DND-41 (cell line): ENCODE measurements at regions not wholly inside any gene's neighbourhood (a gene's known extent, or its start where the extent isn't known, plus 50 kb on each side); places are given as distances from the start of the nearest gene placed in this dataset.

Source experiments
- ATAC-seq: fragments of 200-7000 bp; cut with Tn5 transposase; 3 replicates; pipeline ENCODE4 v1.9.1; 2021; ENCODE audit warnings: low read depth; ENCODE audit not compliant: insufficient read depth
- DNase-seq: peaks from one replicate; pipeline ENCODE4 v3.0.0-alpha.2; 2020
- H2AFZ ChIP-seq: 2 replicates; pipeline ENCODE4 v1.6.0; 2012; ENCODE audit warnings: low read depth, low read length
- H3K27ac ChIP-seq: 2 replicates; pipeline ENCODE4 v1.5.1; 2012; ENCODE audit warnings: low read length, inconsistent platforms
- H3K27me3 ChIP-seq: fragments of 200-600 bp; sonication (generic); 2 replicates; pipeline ENCODE4 v1.6.0; 2012; ENCODE audit warnings: low read length, mild to moderate bottlenecking, inconsistent platforms; ENCODE audit not compliant: insufficient read depth, poor library complexity
- H3K36me3 ChIP-seq: 2 replicates; pipeline ENCODE4 v1.5.1; 2012; ENCODE audit warnings: low read length, inconsistent platforms; ENCODE audit not compliant: insufficient read depth
- H3K4me1 ChIP-seq: 2 replicates; pipeline ENCODE4 v1.5.1; 2012; ENCODE audit warnings: mild to moderate bottlenecking, low read length; ENCODE audit not compliant: insufficient read depth
- H3K4me2 ChIP-seq: 2 replicates; pipeline ENCODE4 v1.6.0; 2012; ENCODE audit warnings: mild to moderate bottlenecking, moderate library complexity, low read length, inconsistent platforms; ENCODE audit not compliant: insufficient read depth
- H3K4me3 ChIP-seq, 2 experiments: fragments of 200-600 bp in 1 of 2; shearing (Covaris generic) in 1 of 2; 2 replicates each; pipeline ENCODE4 v1.5.1; 2012 to 2016; ENCODE audit warnings: inconsistent platforms in 2 of 2, low read length in 2 of 2, mild to moderate bottlenecking in 2 of 2, low read depth in 1 of 2, moderate library complexity in 1 of 2
- H3K79me2 ChIP-seq: 2 replicates; pipeline ENCODE4 v1.6.0; 2012; ENCODE audit warnings: low read length, inconsistent platforms; ENCODE audit not compliant: insufficient read depth
- H3K9ac ChIP-seq: 2 replicates; pipeline ENCODE4 v1.6.0; 2012; ENCODE audit warnings: low read depth, mild to moderate bottlenecking, inconsistent platforms, low read length, moderate library complexity
- H3K9me3 ChIP-seq: 2 replicates; pipeline ENCODE4 v1.5.1; 2012; ENCODE audit warnings: low read length, moderate library complexity, mild to moderate bottlenecking, inconsistent platforms; ENCODE audit not compliant: insufficient read depth, severe bottlenecking
- H4K20me1 ChIP-seq: 2 replicates; pipeline ENCODE4 v1.6.0; 2012; ENCODE audit warnings: low read length; ENCODE audit not compliant: insufficient read depth
- CTCF ChIP-seq: IDR thresholded peaks from 2 replicates; pipeline ENCODE4 v1.5.1; 2012; ENCODE audit warnings: borderline replicate concordance, low read length, moderate library complexity, mild to moderate bottlenecking; ENCODE audit not compliant: poor library complexity, severe bottlenecking; ENCODE audit errors: extremely low read depth
- EZH2 ChIP-seq: IDR thresholded peaks from 3 replicates; pipeline ENCODE4 v1.6.1; 2012; ENCODE audit warnings: borderline replicate concordance, low read depth, mild to moderate bottlenecking, moderate library complexity, low read length, inconsistent platforms; ENCODE audit not compliant: severe bottlenecking

GRCh38 chr5:125492977-125493376 lies 746.5 kb upstream of the ZNF608 start:
- H3K27me3 ChIP-seq: no peaks in the 10 kb centered on the region
- no peak overlapping the region for H3K4me2 ChIP-seq
- no peaks in the 10 kb centered on the region for H4K20me1 ChIP-seq
- H3K79me2 ChIP-seq: no peaks in the 10 kb centered on the region
- no peak for ATAC-seq
- no peaks in the 10 kb centered on the region for H3K36me3 ChIP-seq
- DNase-seq: no peak
- no peak overlapping the region for H3K9ac ChIP-seq
- no peak overlapping the region for H2AFZ ChIP-seq
- TF ChIP-seq CTCF (no peak), EZH2 (no peak)
- H3K9me3 ChIP-seq: no peaks in the 10 kb centered on the region
- H3K27ac ChIP-seq: no peak overlapping the region
- H3K4me3 ChIP-seq: no peak overlapping the region
- no peaks in the 10 kb centered on the region for H3K4me1 ChIP-seq

- no peaks in the 10 kb centered on the region for H4K20me1 ChIP-seq
- no peak for ATAC-seq
- no peaks in the 10 kb centered on the region for H3K36me3 ChIP-seq
- no peak overlapping the region for H3K4me2 ChIP-seq
- no peak overlapping the region for H2AFZ ChIP-seq
- no peak for DNase-seq
- H3K9me3 ChIP-seq: no peaks in the 10 kb centered on the region
- H3K27me3 ChIP-seq: no peaks in the 10 kb centered on the region
- H3K79me2 ChIP-seq: no peaks in the 10 kb centered on the region
- no peak overlapping the region for H3K9ac ChIP-seq
- H3K4me3 ChIP-seq: no peak overlapping the region
- TF ChIP-seq CTCF: no peak
- no peak for TF ChIP-seq EZH2
- no peaks in the 10 kb centered on the region for H3K4me1 ChIP-seq
- H3K27ac ChIP-seq: no peak overlapping the region
Measured at GRCh38 chr5:125496393-125496792, 750.0 kb upstream of the ZNF608 start.

GRCh38 chr5:125497651-125498050 lies 751.2 kb upstream of the ZNF608 start:
- H3K36me3 ChIP-seq: no peaks in the 10 kb centered on the region
- H3K4me1 ChIP-seq: no peaks in the 10 kb centered on the region
- H3K4me3 ChIP-seq: no peak overlapping the region
- H3K27me3 ChIP-seq: no peaks in the 10 kb centered on the region
- no peak overlapping the region for H3K4me2 ChIP-seq
- no peak for DNase-seq
- no peaks in the 10 kb centered on the region for H4K20me1 ChIP-seq
- TF ChIP-seq CTCF: no peak
- TF ChIP-seq EZH2: no peak
- no peak overlapping the region for H3K27ac ChIP-seq
- H3K9me3 ChIP-seq: no peaks in the 10 kb centered on the region
- no peaks in the 10 kb centered on the region for H3K79me2 ChIP-seq
- H3K9ac ChIP-seq: no peak overlapping the region
- no peak overlapping the region for H2AFZ ChIP-seq
- ATAC-seq: no peak

- no peak for DNase-seq
- no peak overlapping the region for H3K9ac ChIP-seq
- H3K79me2 ChIP-seq: no peaks in the 10 kb centered on the region
- no peaks in the 10 kb centered on the region for H3K4me1 ChIP-seq
- no peak overlapping the region for H3K4me2 ChIP-seq
- no peaks in the 10 kb centered on the region for H3K9me3 ChIP-seq
- no peak overlapping the region for H2AFZ ChIP-seq
- no peak overlapping the region for H3K4me3 ChIP-seq
- H3K27ac ChIP-seq: no peak overlapping the region
- no peaks in the 10 kb centered on the region for H3K27me3 ChIP-seq
- no peaks in the 10 kb centered on the region for H4K20me1 ChIP-seq
- TF ChIP-seq EZH2 (no peak), CTCF (no peak)
- no peaks in the 10 kb centered on the region for H3K36me3 ChIP-seq
- ATAC-seq: no peak
Measured at GRCh38 chr5:125499636-125500332, 753.3 kb upstream of the ZNF608 start.
